HG03571 (cell line): ENCODE measurements at regions not wholly inside any gene's neighbourhood (a gene's known extent, or its start where the extent isn't known, plus 50 kb on each side); places are given as distances from the start of the nearest gene placed in this dataset.
"Not testable (repeated sequence)": the region's sequence is repeated elsewhere in the genome, so short reads cannot be mapped to it uniquely, and the experiment has no call there.

Source experiments
- ATAC-seq: cut with Tn5 transposase; IDR thresholded peaks from one replicate; pipeline ENCODE4 v1.9.1; 2021; ENCODE audit not compliant: unreplicated experiment

DNA sequence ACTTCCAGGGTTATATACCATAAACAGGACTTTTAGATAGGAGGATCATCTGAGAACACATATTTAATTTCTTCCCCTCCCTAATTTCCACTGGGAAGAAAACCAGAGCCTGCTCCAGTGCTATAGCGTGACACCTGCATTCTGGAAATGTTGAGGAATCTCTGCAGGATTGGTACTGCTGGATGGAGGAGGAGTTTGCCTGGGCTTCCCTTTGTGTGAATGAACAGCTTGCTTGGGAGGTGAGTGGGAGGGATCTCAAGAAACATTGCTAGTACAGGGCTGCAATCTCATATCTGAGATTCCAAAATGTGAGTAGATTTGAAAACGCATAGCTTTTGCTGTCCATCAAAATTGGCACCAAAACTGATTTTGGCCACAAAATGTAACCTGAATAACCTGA lies 295.9 kb upstream of the RGMA start:
- ATAC-seq = no peak

DNA sequence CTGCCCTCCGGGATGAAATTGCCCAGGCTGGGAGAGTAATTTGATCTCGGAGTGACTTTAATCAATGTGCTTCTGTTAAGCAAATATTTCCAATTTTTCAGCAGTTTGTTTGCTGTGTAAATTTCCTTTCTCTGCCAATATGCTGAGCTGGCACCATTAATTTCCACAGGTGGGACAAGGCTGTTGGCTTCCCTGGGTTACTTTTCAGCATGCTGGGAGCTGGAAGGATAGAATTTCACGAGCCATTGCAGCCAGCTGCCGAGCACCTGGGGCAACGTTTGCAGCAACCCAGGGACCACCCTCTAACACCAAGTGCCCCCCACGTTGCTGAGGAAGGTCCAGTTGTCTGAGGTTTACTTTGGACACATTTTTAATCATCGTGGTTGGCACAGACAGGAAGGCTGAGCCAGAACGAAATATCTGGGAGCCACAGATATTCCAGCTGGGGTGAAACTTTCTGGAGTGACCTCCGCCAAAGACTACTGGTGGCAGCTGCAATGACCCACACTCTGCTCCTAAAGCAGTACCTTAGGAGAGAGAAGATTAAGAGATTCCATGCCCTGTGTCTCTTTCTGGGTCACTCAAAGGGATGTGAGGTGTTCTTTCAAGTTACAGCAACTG lies 293.3 kb upstream of the RGMA start:
- no peak for ATAC-seq

DNA sequence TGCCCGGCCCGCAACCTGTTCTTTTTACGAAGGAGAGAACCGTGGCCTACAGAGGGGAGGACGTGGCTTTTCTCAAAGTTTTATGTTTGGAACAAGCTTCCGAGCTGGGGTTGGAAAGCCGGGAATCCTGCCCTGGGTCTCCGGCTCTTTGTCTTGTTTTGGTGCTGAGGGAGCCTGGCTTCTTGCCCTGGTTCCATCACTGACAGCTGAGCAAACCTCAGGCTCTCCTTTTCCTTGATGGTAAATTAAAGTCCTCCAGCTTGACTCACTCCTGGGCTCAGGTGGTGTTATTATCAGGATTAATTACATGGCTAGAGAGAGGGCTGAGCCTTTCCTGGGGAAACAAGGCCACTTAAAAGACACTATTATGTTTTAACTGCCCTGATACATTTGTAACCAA lies 289.5 kb upstream of the RGMA start:
- no peak for ATAC-seq

DNA sequence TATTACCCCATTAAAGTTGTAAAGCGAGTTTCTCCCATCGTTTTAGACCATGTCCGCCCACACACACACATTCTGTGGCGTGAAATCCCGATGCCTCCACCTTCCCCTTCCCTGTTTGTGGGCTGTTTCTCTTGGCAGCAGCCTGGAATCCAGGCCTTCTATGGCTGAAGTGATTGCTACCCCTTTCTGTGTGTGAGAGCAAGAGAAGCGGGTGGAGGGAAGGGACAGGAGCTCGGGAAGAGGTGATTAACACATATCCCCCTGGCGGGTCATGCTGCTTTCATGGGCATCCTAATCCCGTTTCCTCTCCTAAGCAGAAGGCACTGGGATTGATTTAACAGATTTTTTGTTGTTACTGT lies 283.8 kb upstream of the RGMA start:
- no peak for ATAC-seq

DNA sequence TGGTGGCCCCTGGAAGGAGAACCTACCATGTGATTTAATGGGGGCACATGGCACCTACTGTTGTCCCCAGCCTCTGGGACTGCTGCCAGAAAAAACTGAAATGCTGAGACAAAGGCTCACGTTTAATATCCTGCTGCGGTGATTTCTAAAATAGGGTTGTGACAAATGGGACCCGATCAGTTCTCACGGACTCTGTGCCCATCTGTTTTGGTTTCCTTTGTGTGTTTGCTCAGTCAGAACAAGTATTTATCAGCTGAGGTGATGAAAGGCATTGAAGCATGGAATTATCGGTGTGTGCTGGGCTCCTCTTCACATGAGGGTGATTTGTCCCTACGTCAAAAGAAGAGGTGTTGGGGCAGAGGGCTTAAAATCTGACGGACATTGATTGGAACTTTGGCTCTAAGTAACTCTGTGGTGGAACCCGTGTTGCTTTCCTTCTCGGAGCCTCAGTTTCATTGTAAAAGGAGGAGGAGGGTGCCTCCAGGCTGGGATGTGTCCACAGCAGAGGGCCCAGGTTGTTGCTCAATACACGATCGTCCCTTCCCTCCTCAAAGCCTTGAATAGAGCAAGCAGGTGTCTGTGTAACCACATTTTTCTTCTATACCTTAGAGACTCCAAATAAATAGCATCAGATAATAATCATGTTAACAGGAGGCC lies 283.3 kb upstream of the RGMA start:
- ATAC-seq = no peak

DNA sequence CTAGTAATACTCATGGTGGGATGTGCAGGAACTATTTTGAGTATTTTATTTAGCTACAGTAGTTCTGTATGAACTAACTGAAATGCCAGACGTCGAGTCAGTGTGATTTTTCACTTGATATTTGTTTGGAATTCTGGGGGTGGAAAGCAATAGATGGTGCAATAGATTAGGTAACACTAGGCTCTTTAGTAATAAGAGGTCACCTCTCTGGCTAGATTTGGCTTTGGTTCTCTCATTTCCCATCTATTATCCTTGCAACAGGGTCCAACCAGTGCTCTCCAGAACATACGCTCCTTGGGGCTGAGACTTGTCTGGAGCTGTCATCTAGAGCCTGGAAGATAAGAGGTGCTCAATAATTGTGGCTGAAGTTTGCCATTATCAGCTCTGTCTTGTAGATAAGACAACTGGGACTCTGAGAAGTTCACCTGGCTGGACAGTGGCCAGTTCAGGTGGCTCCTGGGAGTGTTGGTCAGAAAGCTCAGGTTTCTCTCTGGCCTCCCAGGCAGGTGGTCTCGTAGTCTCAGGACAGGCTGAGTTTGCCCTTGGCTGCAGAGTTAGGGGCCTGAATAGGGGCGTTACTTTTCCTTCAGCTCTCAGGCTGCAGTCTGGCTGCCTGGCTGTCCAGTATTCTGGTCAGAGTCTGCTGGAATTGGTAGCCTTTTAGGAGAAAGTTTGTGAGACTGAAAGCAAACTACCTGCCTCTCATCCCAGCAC lies 277.5 kb upstream of the RGMA start:
- ATAC-seq = no peak

DNA sequence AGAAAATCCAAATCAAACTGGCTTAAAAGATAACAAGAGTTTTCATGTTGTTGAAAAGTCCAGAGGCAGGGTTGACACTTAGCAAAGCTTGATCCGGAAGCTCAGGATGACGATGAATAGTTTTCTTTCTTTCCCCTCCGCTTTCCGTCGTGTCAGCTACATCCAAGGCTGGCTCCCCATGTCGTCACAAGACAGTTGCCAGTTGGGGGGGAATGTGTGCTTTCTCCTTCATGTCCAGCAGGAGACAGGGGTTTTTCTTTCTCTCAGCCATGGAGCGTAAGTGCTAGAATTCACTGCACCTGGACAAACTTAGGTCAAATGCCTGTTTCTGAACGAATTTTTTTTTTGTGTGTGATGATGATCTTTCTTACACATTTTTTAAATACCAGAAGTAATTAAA lies 273.8 kb upstream of the RGMA start:
- ATAC-seq = no peak

DNA sequence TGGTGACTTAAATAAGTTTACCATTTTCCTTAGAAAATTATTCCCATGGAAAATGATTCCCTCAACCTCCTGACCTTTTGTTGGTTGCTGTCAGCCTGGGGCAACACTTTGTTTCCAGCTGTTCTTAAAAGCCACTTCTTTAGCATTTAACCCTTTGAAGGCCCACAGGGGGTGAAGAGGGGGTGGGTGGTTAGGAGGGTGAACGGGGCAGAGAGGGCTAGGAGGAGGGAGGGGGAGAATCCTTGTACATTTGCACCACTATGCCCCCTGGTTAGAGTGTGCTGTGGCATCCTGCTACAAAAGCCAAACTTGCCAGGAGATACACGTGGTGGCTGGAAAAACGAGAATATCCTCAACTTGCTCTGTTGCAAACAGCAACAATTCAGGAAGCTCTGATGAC lies 273.2 kb upstream of the RGMA start:
- no peak for ATAC-seq

DNA sequence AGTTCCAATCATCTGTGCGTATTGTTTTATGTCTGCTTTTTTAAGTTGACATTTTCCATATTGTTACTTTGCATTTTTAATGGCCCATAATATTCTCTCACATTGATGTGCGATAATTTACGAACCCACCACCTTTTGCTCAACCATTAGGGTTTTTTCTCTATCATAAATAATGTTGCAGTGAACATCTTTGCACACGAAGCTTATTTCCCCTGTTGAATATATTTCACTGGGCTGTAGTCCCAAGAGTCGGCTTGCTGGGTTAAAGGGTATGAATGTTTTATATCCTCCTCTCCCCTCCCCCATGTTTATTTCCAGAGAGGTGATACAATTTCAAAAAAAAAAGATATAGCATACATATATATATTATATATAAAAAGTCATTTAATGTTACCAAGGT lies 272.7 kb upstream of the RGMA start:
- no peak for ATAC-seq

DNA sequence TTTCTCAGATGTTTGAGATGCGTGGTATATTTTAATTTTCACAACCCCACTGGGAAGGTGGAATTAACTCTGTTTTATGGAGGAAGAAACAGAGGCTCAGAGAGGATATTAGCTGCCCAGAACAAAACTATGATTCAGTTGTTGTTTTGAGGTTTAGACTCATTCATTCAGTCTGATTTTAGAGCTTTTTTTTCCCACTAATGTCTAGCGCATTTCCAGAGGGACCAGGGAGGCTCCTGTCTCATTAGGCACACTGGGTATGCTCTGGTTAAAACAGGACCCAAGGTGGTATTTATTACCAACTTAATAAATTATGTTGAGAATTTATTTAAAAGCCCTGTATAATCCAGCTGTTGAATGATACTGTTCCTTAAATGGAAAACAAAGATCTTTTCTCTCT lies 272.0 kb upstream of the RGMA start:
- no peak for ATAC-seq

DNA sequence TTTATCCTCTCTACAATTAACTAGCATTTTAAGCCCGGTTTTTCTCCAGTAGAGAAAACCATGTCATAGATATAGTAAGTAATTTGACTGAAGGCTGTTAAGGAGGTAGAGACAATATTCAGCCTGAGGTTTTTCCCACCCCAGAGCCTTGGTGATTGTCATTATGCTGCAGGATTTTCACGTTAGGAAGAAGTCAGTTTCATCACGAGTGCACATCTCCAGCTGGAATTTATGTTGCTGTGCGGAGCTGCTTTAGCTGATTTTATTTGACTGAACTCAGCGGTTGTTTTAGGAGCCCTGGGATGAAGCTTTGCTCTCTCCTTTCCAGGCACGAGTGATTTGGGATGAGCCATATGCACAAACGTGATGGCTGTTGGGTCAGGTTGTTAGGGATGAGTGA lies 271.3 kb upstream of the RGMA start:
- ATAC-seq = no peak

DNA sequence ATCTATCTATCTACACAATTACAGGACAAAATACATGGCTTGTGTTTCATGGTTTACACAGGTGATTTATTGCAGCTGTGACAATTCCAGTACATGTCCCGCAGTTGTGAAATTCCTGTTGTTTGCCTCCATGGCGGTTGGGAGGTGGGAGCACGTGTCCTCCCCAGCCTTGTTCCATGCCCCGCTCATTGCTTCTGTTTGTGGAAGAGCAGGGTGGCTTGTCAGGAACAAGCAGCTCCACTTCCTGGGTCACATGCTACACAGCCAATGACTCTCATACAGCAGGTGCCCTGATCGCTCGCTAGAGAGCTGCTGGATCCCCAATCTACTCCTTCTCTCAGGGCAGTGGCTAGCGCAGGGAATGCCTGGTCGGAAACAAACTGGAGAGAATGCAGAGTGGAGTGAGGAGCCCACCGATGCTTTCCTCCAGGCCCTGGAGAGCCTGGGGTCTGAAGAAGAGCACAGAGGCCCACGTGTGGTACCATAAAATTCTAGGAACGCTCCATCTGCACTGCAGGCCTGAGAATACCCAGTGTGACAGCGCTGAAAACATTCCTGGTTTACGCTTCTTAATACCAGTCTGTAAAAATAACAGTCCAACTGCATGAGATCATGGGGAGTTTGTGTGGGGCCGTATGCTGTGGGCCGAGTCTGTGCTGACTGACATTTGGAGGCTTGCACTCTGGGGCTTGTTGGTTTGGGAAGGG lies 270.6 kb upstream of the RGMA start:
- no peak for ATAC-seq

DNA sequence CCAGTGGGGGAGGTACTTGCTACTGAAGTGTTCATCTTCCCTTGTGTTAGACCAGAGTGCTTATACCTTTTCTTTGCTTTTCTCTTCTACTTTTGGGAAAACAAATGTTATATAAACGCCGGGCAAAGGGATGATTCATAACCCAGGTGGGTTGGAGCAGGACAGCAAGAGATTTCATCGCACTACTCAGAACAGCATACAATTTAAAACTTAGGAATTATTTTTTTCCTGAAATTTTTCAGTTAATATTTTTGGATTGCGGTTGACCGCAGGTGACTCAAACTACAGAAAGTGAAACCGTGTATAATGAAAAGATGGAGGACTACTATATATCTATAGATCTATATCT lies 270.0 kb upstream of the RGMA start:
- no peak for ATAC-seq

DNA sequence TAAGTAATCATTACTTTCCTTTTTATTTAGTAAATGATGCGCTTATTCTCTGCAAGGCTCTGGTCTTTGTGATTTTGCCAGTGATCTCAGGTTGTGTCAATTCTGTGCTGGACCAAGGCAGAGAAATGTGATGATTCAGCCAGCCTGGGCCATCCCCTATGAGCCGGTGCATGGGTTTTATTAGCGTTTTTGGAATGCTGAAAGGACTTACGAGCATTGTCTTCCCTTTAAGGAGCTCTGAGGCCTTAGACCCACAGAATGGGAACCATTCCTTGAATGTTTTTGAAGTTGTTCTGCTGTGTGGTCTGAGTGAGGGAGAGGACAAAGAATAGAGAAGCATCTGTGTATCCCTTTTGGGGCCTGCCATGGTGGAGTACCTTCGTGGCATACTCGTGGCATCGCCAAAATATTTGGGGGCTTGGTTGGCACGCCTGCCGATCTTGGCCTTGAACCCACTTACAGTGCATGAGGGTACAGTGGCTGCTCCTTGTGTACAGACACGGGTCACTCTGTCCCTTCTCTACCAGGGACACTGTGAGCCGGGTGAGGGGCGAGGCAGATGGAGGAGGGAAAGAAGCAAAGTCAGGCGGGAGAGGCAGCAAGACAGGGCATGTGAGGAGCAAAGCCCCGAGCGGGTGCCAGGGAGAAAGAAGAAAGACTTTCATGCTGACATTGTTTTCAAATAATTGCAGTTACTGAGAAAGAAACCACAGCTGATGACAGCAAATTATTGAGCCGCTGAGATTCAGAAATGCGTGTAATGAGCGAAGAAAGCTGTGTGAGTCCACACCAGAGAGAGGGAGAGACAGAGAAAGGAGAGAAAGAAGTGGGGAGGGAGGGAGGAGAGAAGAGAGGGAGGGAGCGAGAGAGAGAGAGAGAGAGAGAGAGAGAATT lies 269.4 kb upstream of the RGMA start:
- ATAC-seq = no peak

DNA sequence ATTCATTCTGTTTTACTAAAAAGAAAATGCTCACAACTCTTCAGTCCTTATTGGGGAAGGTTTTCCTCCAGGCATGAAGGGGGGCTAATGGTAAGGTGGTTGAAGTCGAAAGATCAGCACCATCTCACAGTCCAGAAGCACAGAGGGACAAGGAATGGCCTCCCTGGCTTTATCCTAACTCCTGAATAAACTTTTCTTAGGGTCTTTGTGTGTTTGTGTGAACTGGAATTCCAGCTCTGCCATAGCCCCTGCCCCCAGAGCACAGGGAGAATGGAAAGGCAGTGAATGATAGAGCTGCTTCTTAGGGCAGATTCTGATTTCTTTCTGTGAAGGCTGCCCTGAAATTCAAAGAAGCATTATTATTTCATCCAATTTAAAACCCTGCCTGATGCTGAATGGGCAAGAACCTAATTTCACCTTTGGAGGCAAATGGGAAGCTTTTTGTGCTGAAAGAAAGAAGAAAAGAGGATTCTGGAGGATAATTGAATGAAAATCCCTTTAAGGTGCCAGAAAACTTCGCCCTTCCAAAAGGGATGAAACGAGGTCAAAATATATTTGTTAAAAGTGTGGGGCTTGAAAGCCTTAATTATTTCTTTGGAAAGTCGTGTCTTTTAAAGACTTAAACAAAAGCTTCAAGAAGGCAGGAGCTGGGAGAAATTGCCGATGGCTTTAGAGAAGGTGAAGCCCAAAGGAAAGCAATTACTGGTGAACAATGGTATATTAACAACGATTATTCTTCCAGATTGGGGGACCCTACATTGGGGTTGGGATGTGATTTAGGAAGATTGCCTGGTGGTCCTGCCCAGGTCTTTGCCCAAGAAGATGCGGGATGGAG lies 259.9 kb upstream of the RGMA start:
- no peak for ATAC-seq

DNA sequence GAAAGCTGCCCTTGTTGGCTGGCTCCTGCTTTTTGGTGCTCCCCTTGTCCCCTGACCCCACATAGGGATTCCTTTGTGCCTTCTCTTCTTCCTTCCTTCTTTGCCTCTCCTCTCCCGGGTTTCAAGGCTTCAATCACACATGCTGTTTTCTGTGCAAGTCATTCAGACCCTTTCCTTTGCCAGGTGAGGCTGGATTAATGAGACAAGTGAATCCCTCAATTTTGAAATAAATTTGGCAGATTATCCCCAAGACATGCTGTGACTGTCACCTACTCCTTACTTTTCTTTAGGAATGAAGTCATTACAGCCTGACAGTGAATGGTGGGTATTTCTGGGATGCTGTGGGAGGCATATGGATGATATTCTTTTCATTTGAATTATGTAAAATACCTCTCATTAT lies 259.0 kb upstream of the RGMA start:
- ATAC-seq = no peak

DNA sequence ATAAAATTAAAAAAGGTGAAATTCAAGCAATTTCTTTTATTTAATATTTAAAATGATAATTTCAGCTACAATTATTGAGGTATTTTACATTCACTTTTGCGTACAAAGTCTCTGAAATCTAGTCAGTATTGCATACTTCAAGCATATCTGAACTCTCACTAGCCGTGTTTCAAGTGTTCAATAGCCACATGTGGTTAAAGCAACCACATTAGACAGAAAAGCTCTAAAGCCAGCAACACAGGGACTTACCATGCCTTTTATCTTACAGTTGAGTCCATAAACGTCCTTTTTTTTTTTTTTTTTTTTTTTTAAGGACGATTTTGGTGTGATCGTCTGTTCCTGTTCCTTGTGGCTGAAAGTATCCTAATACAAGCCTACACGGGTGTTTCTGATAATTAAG lies 257.0 kb upstream of the RGMA start:
- no peak for ATAC-seq

DNA sequence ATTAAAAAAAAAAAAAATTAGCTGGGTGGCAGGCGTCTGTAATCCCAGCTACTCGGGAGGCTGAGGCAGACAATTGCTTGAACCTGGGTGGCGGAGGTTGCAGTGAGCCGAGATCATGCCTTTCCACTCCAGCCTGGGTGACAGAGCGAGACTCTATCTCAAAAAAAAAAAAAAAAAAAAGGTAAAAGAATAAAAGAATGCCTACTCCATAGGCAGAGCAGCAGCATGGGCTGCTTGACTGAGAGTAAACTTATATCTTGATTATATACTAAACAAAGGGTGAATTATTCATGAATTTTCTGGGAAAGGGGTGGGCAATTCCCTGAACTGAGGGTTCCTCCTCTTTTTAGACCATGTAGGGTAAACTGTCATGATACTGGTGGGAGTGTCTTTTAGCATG lies 254.4 kb upstream of the RGMA start:
- not testable (repeated sequence) for ATAC-seq

DNA sequence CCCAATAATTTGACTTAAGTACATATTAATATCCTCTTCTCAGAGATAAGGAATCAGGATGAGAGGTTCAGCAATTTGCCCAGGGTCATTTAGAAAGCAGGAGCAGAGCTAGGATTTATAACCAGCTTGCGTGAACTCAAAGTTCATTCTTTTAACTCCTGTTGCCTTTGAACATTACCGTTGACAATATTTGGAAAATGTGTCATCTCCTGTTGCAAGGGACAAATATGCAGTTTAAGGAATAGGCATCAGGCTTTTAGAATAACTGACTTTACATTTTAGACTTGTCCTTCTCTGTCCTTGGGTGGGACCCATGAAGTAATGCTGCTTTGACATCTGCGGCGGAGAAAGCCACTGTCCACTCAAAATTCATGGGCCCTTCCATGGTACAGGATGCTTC lies 252.2 kb upstream of the RGMA start:
- no peak for ATAC-seq

DNA sequence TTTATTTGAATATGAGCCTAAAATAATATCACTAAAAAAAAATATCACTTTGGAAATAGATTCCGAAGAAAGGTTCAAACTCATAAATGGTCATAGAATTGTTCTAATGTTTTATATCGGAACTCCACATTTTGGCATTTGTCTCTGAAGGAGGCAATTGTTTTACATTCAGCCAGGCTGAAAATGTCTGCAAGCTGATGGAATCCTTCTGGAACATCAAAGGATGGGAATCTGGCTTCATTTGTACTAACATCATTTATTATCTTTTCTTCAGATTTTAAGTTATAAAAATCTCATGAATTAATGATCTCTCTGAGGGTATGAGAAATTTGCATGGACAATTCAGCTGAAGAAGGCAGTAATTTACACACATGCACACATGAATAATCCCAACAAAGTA lies 251.4 kb upstream of the RGMA start:
- no peak for ATAC-seq
